ENCODE measurements at regions not wholly inside any gene's neighbourhood (a gene's known extent, or its start where the extent isn't known, plus 50 kb on each side); places are given as distances from the start of the nearest gene placed in this dataset.

DNA sequence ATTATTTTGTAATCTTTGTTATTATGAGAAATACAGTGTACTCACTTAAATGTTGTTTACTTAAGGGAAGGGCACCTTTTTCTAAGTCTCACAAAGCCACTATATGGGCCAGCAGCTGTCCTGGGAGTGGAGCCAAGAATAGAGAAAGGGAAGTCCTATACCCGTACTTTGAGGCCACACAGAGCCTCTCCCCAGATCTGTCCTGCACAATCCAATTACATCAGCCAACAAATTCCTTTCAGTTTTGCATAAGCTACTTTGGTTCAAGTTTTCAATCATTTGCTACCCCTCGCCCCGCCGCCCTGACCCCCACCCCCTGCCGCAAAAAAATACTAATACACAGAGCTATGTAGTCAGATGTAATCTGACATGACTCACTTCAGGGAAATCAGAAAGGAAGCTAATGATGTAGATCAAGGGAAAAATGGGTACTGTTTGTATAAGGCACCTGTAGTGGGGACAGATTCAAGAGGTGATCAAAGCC is 297.4 kb upstream of the NEBL start:
- TF ChIP-seq CTCF (IDR thresholded peaks at IDR 0.05; ENCODE audit: unreplicated experiment), result no peak
- no peak overlapping the region for H3K4me3 Mint-ChIP-seq (ENCODE audit: unreplicated experiment)
- no peaks in the 10 kb centered on the region for H3K4me1 Mint-ChIP-seq (ENCODE audit: unreplicated experiment)
- no peak for DNase-seq (ENCODE audit: low spot score)
- peaks cover 20% of the 10 kb centered on the region for H3K36me3 Mint-ChIP-seq (ENCODE audit: low read depth, unreplicated experiment)
- H3K27ac Mint-ChIP-seq (ENCODE audit: unreplicated experiment), result no peak overlapping the region
- H3K27me3 Mint-ChIP-seq (ENCODE audit: unreplicated experiment), result peaks cover 6% of the 10 kb centered on the region
- peaks cover 12% of the 10 kb centered on the region for H3K9me3 Mint-ChIP-seq (ENCODE audit: unreplicated experiment)

DNA sequence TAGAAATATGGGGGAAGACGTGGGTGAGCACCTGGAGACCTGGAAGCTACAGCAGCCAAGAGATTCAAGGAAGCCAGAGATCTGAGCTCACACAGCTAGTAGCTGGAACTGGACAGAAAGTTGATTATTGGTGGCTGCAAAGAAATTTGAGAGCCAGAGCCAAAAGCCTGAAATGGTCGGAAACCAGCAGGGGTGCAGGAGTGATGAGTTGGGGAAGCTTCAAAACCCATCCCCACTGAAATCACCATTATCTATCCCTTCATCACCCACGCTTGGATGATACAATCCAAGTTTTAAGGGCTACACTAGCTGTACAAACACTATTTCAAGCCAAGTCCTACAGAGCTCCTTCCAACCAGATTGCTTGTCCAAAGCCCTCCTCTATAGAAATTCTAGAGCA is 296.1 kb upstream of the NEBL start:
- Mint-ChIP-seq H3K4me3 (ENCODE audit: unreplicated experiment) (no peak overlapping the region), H3K27me3 (ENCODE audit: unreplicated experiment) (peaks cover 6% of the 10 kb centered on the region), H3K9me3 (ENCODE audit: unreplicated experiment) (peaks cover 7% of the 10 kb centered on the region), H3K27ac (ENCODE audit: unreplicated experiment) (no peak overlapping the region), H3K4me1 (ENCODE audit: unreplicated experiment) (no peaks in the 10 kb centered on the region), H3K36me3 (ENCODE audit: low read depth, unreplicated experiment) (peaks cover 14% of the 10 kb centered on the region)
- TF ChIP-seq CTCF (IDR thresholded peaks at IDR 0.05; ENCODE audit: unreplicated experiment), result no peak
- DNase-seq (ENCODE audit: low spot score), result no peak

- DNase-seq (ENCODE audit: low spot score), result no peak
- no peak overlapping the region for H3K27ac Mint-ChIP-seq (ENCODE audit: unreplicated experiment)
- H3K9me3 Mint-ChIP-seq (ENCODE audit: unreplicated experiment), result no peaks in the 10 kb centered on the region
- no peaks in the 10 kb centered on the region for H3K4me1 Mint-ChIP-seq (ENCODE audit: unreplicated experiment)
- H3K27me3 Mint-ChIP-seq (ENCODE audit: unreplicated experiment), result peaks cover 2% of the 10 kb centered on the region
- H3K36me3 Mint-ChIP-seq (ENCODE audit: low read depth, unreplicated experiment), result no peaks in the 10 kb centered on the region
- TF ChIP-seq CTCF (IDR thresholded peaks at IDR 0.05; ENCODE audit: unreplicated experiment), result no peak
- no peak overlapping the region for H3K4me3 Mint-ChIP-seq (ENCODE audit: unreplicated experiment)
These were observed 294.4 kb upstream of the NEBL start for GRCh38 chr10:21191512-21191911.

DNA sequence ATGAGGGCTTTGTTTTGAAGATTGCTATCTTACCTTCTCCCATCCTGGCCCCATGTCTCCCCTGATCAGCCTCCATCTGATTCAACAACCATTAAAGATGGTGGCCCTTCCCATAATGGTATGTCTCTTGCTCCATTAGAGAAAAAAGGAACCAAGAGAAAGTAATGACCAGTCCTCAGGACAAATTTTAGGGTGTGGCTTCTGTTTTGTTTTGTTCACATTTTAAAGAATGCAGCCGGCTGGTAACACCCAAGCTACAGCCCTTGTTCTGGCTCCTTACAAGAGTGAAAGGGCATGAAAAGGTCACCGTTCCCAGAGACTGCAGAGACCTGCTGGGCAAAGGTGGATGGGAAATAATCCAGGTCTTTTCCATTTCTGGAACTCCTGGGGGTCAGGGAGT is 287.9 kb upstream of the NEBL start:
- no peak for TF ChIP-seq CTCF (IDR thresholded peaks at IDR 0.05; ENCODE audit: unreplicated experiment)
- Mint-ChIP-seq H3K36me3 (ENCODE audit: low read depth, unreplicated experiment) (no peaks in the 10 kb centered on the region), H3K4me1 (ENCODE audit: unreplicated experiment) (no peaks in the 10 kb centered on the region), H3K27me3 (ENCODE audit: unreplicated experiment) (no peaks in the 10 kb centered on the region), H3K9me3 (ENCODE audit: unreplicated experiment) (no peaks in the 10 kb centered on the region), H3K4me3 (ENCODE audit: unreplicated experiment) (no peak overlapping the region), H3K27ac (ENCODE audit: unreplicated experiment) (no peak overlapping the region)
- no peak for DNase-seq (ENCODE audit: low spot score)

DNA sequence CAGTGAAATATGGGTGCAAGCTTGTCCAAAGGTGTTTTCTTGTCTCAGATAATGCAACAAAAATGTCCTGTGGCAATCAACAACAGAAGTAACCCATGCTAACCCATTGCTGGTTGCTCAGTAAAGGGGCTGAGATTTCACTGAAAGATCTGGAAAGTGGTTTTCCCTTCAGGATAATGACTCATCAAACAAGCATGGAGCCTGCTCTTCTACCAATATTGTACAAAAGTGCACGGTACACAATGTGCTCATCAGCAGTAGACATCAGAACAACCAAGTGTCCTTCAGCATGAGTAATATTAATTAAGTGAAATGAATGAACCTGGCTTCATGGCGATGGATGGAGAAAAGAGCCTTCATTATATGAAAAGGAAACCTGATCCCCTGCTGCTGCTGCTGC is 287.1 kb upstream of the NEBL start:
- Mint-ChIP-seq H3K9me3 (ENCODE audit: unreplicated experiment) (no peaks in the 10 kb centered on the region), H3K4me1 (ENCODE audit: unreplicated experiment) (no peaks in the 10 kb centered on the region), H3K27ac (ENCODE audit: unreplicated experiment) (no peak overlapping the region), H3K4me3 (ENCODE audit: unreplicated experiment) (no peak overlapping the region), H3K27me3 (ENCODE audit: unreplicated experiment) (peaks cover 2% of the 10 kb centered on the region), H3K36me3 (ENCODE audit: low read depth, unreplicated experiment) (no peaks in the 10 kb centered on the region)
- TF ChIP-seq CTCF (IDR thresholded peaks at IDR 0.05; ENCODE audit: unreplicated experiment), result no peak
- no peak for DNase-seq (ENCODE audit: low spot score)
